ENCODE measurements at regions not wholly inside any gene's neighbourhood (a gene's known extent, or its start where the extent isn't known, plus 50 kb on each side); places are given as distances from the start of the nearest gene placed in this dataset.

GRCh38 chr6:14031516-14031915, 86.1 kb upstream of the CD83 start:
- TF ChIP-seq POLR2A (IDR thresholded peaks at IDR 0.05; ENCODE audit: low read length) (no peak), GATA1 (IDR thresholded peaks at IDR 0.05; ENCODE audit: low read depth, low read length) (no peak)
- DNase-seq, result no peak

GRCh38 chr6:14035071-14035847, 82.3 kb upstream of the CD83 start:
- TF ChIP-seq POLR2A (IDR thresholded peaks at IDR 0.05; ENCODE audit: low read length) (no peak), GATA1 (IDR thresholded peaks at IDR 0.05; ENCODE audit: low read depth, low read length) (no peak)
- DNase-seq, result no peak

- no peak for TF ChIP-seq POLR2A (IDR thresholded peaks at IDR 0.05; ENCODE audit: low read length)
- TF ChIP-seq GATA1 (IDR thresholded peaks at IDR 0.05; ENCODE audit: low read depth, low read length), result no peak
- no peak for DNase-seq
Observed at GRCh38 chr6:14035874-14036273, 81.7 kb upstream of the CD83 start.

GRCh38 chr6:14036911-14037310, 80.7 kb upstream of the CD83 start:
- TF ChIP-seq GATA1 (IDR thresholded peaks at IDR 0.05; ENCODE audit: low read depth, low read length) (no peak), POLR2A (IDR thresholded peaks at IDR 0.05; ENCODE audit: low read length) (no peak)
- DNase-seq, result no peak

- no peak for DNase-seq
- no peak for TF ChIP-seq POLR2A (IDR thresholded peaks at IDR 0.05; ENCODE audit: low read length)
- no peak for TF ChIP-seq GATA1 (IDR thresholded peaks at IDR 0.05; ENCODE audit: low read depth, low read length)
Observed at GRCh38 chr6:14037402-14038277, 79.9 kb upstream of the CD83 start.

- TF ChIP-seq GATA1 (IDR thresholded peaks at IDR 0.05; ENCODE audit: low read depth, low read length), result no peak
- TF ChIP-seq POLR2A (IDR thresholded peaks at IDR 0.05; ENCODE audit: low read length), result no peak
- peak in 1 of 2 experiments; percentile 9 for DNase-seq
Observed at GRCh38 chr6:14038467-14039437, 78.8 kb upstream of the CD83 start.

GRCh38 chr6:14040042-14040441, 77.5 kb upstream of the CD83 start:
- DNase-seq, result no peak
- TF ChIP-seq GATA1 (IDR thresholded peaks at IDR 0.05; ENCODE audit: low read depth, low read length) (no peak), POLR2A (IDR thresholded peaks at IDR 0.05; ENCODE audit: low read length) (no peak)

GRCh38 chr6:14046476-14047068, 71.0 kb upstream of the CD83 start:
- no peak for TF ChIP-seq GATA1 (IDR thresholded peaks at IDR 0.05; ENCODE audit: low read depth, low read length)
- no peak for TF ChIP-seq POLR2A (IDR thresholded peaks at IDR 0.05; ENCODE audit: low read length)
- DNase-seq, result peak; percentile 33 to 67

- TF ChIP-seq GATA1 (IDR thresholded peaks at IDR 0.05; ENCODE audit: low read depth, low read length) (no peak), POLR2A (IDR thresholded peaks at IDR 0.05; ENCODE audit: low read length) (no peak)
- no peak for DNase-seq
Observed at GRCh38 chr6:14047151-14047740, 70.3 kb upstream of the CD83 start.

GRCh38 chr6:14048837-14049236, 68.7 kb upstream of the CD83 start:
- DNase-seq, result no peak

GRCh38 chr6:14051355-14051754, 66.2 kb upstream of the CD83 start:
- DNase-seq, result no peak
- TF ChIP-seq GATA1 (IDR thresholded peaks at IDR 0.05; ENCODE audit: low read depth, low read length) (no peak), POLR2A (IDR thresholded peaks at IDR 0.05; ENCODE audit: low read length) (no peak)

More at GRCh38 chr6:14048837-14049236, 68.7 kb upstream of the CD83 start:
- no peak for TF ChIP-seq GATA1 (IDR thresholded peaks at IDR 0.05; ENCODE audit: low read depth, low read length)
- no peak for TF ChIP-seq POLR2A (IDR thresholded peaks at IDR 0.05; ENCODE audit: low read length)

GRCh38 chr6:14053811-14054210, 63.8 kb upstream of the CD83 start:
- TF ChIP-seq GATA1 (IDR thresholded peaks at IDR 0.05; ENCODE audit: low read depth, low read length), result no peak
- TF ChIP-seq POLR2A (IDR thresholded peaks at IDR 0.05; ENCODE audit: low read length), result no peak
- no peak for DNase-seq

- DNase-seq, result no peak
- TF ChIP-seq POLR2A (IDR thresholded peaks at IDR 0.05; ENCODE audit: low read length) (no peak), GATA1 (IDR thresholded peaks at IDR 0.05; ENCODE audit: low read depth, low read length) (no peak)
Observed at GRCh38 chr6:14055541-14055940, 62.0 kb upstream of the CD83 start.

Data from erythroblast (primary cell).